Choroid plexus epithelial cell (primary cell): ENCODE measurements at regions not wholly inside any gene's neighbourhood (a gene's known extent, or its start where the extent isn't known, plus 50 kb on each side); places are given as distances from the start of the nearest gene placed in this dataset.

Experiments used
- DNase-seq: peaks from one replicate; pipeline ENCODE4 v3.0.0-alpha.2; 2010; ENCODE audit warnings: low read depth
- H3K4me3 ChIP-seq: 2 replicates; pipeline ENCODE4 v1.5.1; 2011; ENCODE audit warnings: low read depth, mild to moderate bottlenecking, control low read depth, low read length, moderate library complexity
- TF ChIP-seq, protein P1 (sequence below): conservative IDR thresholded peaks from 2 replicates; pipeline ENCODE4 v1.5.1; 2011; ENCODE audit warnings: low read depth, mild to moderate bottlenecking, control low read depth, inconsistent platforms, low read length, moderate library complexity

DNA sequence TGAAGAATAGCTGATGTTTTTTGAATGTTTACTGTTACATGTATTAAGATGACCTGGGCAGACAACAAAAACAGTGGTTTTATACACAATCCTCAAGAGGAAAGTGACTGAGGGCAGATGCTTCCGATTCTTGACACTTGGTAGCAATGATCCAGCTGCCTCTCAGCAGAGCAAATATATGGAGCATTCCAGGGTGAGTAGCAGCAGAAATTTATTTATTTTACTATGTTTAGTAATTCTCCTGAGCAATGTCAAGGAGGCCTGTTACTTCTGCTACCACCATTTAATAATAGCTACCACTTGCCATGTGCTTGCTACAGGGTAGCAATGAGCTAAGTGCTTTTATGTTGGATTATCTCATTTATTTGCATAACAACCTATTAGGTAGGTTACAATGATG lies 69.1 kb upstream of the NR3C1 start:
- TF ChIP-seq, protein P1, sequence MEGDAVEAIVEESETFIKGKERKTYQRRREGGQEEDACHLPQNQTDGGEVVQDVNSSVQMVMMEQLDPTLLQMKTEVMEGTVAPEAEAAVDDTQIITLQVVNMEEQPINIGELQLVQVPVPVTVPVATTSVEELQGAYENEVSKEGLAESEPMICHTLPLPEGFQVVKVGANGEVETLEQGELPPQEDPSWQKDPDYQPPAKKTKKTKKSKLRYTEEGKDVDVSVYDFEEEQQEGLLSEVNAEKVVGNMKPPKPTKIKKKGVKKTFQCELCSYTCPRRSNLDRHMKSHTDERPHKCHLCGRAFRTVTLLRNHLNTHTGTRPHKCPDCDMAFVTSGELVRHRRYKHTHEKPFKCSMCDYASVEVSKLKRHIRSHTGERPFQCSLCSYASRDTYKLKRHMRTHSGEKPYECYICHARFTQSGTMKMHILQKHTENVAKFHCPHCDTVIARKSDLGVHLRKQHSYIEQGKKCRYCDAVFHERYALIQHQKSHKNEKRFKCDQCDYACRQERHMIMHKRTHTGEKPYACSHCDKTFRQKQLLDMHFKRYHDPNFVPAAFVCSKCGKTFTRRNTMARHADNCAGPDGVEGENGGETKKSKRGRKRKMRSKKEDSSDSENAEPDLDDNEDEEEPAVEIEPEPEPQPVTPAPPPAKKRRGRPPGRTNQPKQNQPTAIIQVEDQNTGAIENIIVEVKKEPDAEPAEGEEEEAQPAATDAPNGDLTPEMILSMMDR, result no peak

GRCh38 chr5:143471666-143472464 lies 68.4 kb upstream of the NR3C1 start:
- DNase-seq, result no peak
- no peak overlapping the region for H3K4me3 ChIP-seq
- TF ChIP-seq, protein P1, result no peak

More for the DNA sequence above, 69.1 kb upstream of the NR3C1 start:
- H3K4me3 ChIP-seq, result no peak overlapping the region
- DNase-seq, result no peak

- no peak overlapping the region for H3K4me3 ChIP-seq
- TF ChIP-seq, protein P1, result no peak
- DNase-seq, result peak; percentile 40
Observed at GRCh38 chr5:143471041-143471509, 67.6 kb upstream of the NR3C1 start.

GRCh38 chr5:143470120-143470519 lies 66.6 kb upstream of the NR3C1 start:
- no peak for DNase-seq
- no peak overlapping the region for H3K4me3 ChIP-seq
- TF ChIP-seq, protein P1, result no peak

GRCh38 chr5:143469125-143469524 lies 65.6 kb upstream of the NR3C1 start:
- TF ChIP-seq, protein P1, result no peak
- H3K4me3 ChIP-seq, result no peak overlapping the region
- no peak for DNase-seq

DNA sequence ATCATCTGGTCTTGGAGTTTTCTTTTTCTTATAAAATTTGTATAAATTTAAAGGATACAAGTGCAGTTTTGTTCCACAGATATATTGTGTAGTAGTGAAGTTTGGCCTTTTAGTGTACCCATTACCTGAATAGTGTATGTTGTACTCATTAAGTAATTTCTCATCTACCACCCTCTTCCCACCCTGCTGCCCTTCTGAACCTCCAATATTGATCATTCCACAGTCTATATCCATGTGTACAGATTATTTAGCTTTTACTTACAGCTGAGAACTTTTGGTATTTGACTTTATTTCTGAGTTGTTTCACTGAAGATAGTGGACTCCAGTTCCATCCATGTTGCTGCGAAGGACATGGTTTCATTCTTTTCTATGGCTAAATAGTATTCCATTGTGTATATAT lies 63.1 kb upstream of the NR3C1 start:
- DNase-seq, result no peak
- TF ChIP-seq, protein P1, result no peak
- H3K4me3 ChIP-seq, result no peak overlapping the region

GRCh38 chr5:143464723-143465490 lies 61.4 kb upstream of the NR3C1 start:
- no peak overlapping the region for H3K4me3 ChIP-seq
- TF ChIP-seq, protein P1, result no peak
- DNase-seq, result no peak
